Parathyroid adenoma (tissue), 2 donors: ENCODE measurements at regions not wholly inside any gene's neighbourhood (a gene's known extent, or its start where the extent isn't known, plus 50 kb on each side); places are given as distances from the start of the nearest gene placed in this dataset.

Source experiments
- H2AFZ ChIP-seq: fragments of 300-600 bp; sonication (generic); one replicate; pipeline ENCODE4 v1.7.0; 2017; ENCODE audit warnings: antibody characterized with exemption, mild to moderate bottlenecking
- H3K27ac ChIP-seq: fragments of 300-600 bp; sonication (generic); one replicate; pipeline ENCODE4 v1.7.0; 2017
- H3K27me3 ChIP-seq: fragments of 300-600 bp; sonication (generic); one replicate; pipeline ENCODE4 v1.7.0; 2017; ENCODE audit warnings: low read length; ENCODE audit not compliant: control insufficient read depth, insufficient read depth
- H3K36me3 ChIP-seq: fragments of 300-600 bp; sonication (generic); one replicate; pipeline ENCODE4 v1.7.0; 2017; ENCODE audit warnings: low read length; ENCODE audit not compliant: control insufficient read depth, insufficient read depth
- H3K4me1 ChIP-seq: fragments of 300-600 bp; sonication (generic); one replicate; pipeline ENCODE4 v1.7.0; 2017; ENCODE audit warnings: control low read depth
- H3K4me2 ChIP-seq: fragments of 300-600 bp; sonication (generic); one replicate; pipeline ENCODE4 v1.7.0; 2017; ENCODE audit warnings: low read length
- H3K4me3 ChIP-seq: fragments of 300-600 bp; sonication (generic); one replicate; pipeline ENCODE4 v1.7.0; 2017; ENCODE audit warnings: low read depth, low read length
- H3K79me2 ChIP-seq: fragments of 300-600 bp; sonication (generic); one replicate; pipeline ENCODE4 v1.7.0; 2017; ENCODE audit warnings: control low read depth
- H3K9ac ChIP-seq: fragments of 300-600 bp; sonication (generic); one replicate; pipeline ENCODE4 v1.7.0; 2017; ENCODE audit warnings: mild to moderate bottlenecking
- H3K9me3 ChIP-seq: fragments of 300-600 bp; sonication (generic); one replicate; pipeline ENCODE4 v1.7.0; 2017; ENCODE audit warnings: low read length; ENCODE audit not compliant: control insufficient read depth
- TF ChIP-seq, protein P1 (sequence below): fragments of 300-600 bp; sonication (generic); IDR thresholded peaks from one replicate; pipeline ENCODE4 v1.7.0; 2017; ENCODE audit warnings: antibody characterized with exemption, mild to moderate bottlenecking
- donor health status: primary hyperparathyroidism.

- Histone ChIP-seq H3K4me1 (no peaks in the 10 kb centered on the region), H3K27me3 (no peaks in the 10 kb centered on the region), H3K9me3 (no peaks in the 10 kb centered on the region), H3K4me3 (no peak overlapping the region), H3K9ac (no peak overlapping the region), H3K79me2 (no peaks in the 10 kb centered on the region), H3K36me3 (no peaks in the 10 kb centered on the region), H3K27ac (no peak overlapping the region), H2AFZ (no peak overlapping the region), H3K4me2 (no peak overlapping the region)
- TF ChIP-seq, protein P1, sequence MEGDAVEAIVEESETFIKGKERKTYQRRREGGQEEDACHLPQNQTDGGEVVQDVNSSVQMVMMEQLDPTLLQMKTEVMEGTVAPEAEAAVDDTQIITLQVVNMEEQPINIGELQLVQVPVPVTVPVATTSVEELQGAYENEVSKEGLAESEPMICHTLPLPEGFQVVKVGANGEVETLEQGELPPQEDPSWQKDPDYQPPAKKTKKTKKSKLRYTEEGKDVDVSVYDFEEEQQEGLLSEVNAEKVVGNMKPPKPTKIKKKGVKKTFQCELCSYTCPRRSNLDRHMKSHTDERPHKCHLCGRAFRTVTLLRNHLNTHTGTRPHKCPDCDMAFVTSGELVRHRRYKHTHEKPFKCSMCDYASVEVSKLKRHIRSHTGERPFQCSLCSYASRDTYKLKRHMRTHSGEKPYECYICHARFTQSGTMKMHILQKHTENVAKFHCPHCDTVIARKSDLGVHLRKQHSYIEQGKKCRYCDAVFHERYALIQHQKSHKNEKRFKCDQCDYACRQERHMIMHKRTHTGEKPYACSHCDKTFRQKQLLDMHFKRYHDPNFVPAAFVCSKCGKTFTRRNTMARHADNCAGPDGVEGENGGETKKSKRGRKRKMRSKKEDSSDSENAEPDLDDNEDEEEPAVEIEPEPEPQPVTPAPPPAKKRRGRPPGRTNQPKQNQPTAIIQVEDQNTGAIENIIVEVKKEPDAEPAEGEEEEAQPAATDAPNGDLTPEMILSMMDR: no peak
Observed at GRCh38 chr13:97057176-97057575, 62.9 kb upstream of the OXGR1 start.

DNA sequence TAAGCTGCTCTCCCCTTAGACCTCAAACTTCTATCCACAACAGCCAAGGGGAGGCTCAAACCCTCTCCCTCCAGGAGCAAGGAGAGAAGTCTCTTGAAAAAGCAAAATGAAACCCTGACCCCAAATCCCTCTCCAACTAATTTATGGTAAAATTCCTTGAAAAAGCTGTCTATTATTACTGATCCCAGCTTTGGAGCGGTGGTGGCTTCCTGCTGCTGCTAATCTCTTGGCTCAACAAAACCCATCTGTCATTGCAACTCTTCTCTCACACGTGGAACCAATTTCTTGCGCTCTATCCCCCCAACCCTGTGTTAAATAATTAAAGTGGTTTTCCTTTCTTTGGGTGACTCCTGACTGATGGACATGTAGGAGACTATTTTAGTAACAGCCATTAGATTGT lies 64.1 kb upstream of the OXGR1 start:
- H3K9me3 ChIP-seq: no peaks in the 10 kb centered on the region
- no peak overlapping the region for H3K4me3 ChIP-seq
- H3K36me3 ChIP-seq: no peaks in the 10 kb centered on the region
- TF ChIP-seq, protein P1: no peak
- H3K79me2 ChIP-seq: no peaks in the 10 kb centered on the region
- H3K4me2 ChIP-seq: no peak overlapping the region
- no peaks in the 10 kb centered on the region for H3K4me1 ChIP-seq
- no peak overlapping the region for H3K9ac ChIP-seq
- H2AFZ ChIP-seq: no peak overlapping the region
- no peaks in the 10 kb centered on the region for H3K27me3 ChIP-seq
- H3K27ac ChIP-seq: no peak overlapping the region

- no peak overlapping the region for H2AFZ ChIP-seq
- no peak overlapping the region for H3K4me2 ChIP-seq
- H3K79me2 ChIP-seq: no peaks in the 10 kb centered on the region
- no peak overlapping the region for H3K27ac ChIP-seq
- no peaks in the 10 kb centered on the region for H3K4me1 ChIP-seq
- TF ChIP-seq, protein P1: no peak
- no peaks in the 10 kb centered on the region for H3K9me3 ChIP-seq
- H3K9ac ChIP-seq: no peak overlapping the region
- H3K4me3 ChIP-seq: no peak overlapping the region
- no peaks in the 10 kb centered on the region for H3K27me3 ChIP-seq
- no peaks in the 10 kb centered on the region for H3K36me3 ChIP-seq
Observed at GRCh38 chr13:97058926-97059325, 64.7 kb upstream of the OXGR1 start.

- TF ChIP-seq, protein P1: no peak
- Histone ChIP-seq H3K27me3 (no peaks in the 10 kb centered on the region), H3K9me3 (no peaks in the 10 kb centered on the region)
Observed at GRCh38 chr13:97067017-97067895, 73.0 kb upstream of the OXGR1 start.

GRCh38 chr13:97068151-97068550 lies 73.9 kb upstream of the OXGR1 start:
- H3K27ac ChIP-seq: no peak overlapping the region
- H3K9ac ChIP-seq: no peak overlapping the region
- no peaks in the 10 kb centered on the region for H3K9me3 ChIP-seq
- no peak overlapping the region for H3K4me3 ChIP-seq
- no peaks in the 10 kb centered on the region for H3K79me2 ChIP-seq
- H3K4me2 ChIP-seq: no peak overlapping the region
- H2AFZ ChIP-seq: no peak overlapping the region
- H3K27me3 ChIP-seq: no peaks in the 10 kb centered on the region
- H3K4me1 ChIP-seq: no peaks in the 10 kb centered on the region
- TF ChIP-seq, protein P1: no peak
- H3K36me3 ChIP-seq: no peaks in the 10 kb centered on the region

More at GRCh38 chr13:97067017-97067895, 73.0 kb upstream of the OXGR1 start:
- no peak overlapping the region for H3K4me3 ChIP-seq
- H2AFZ ChIP-seq: no peak overlapping the region
- H3K9ac ChIP-seq: no peak overlapping the region
- H3K36me3 ChIP-seq: no peaks in the 10 kb centered on the region
- no peak overlapping the region for H3K27ac ChIP-seq
- no peak overlapping the region for H3K4me2 ChIP-seq
- no peaks in the 10 kb centered on the region for H3K79me2 ChIP-seq
- H3K4me1 ChIP-seq: no peaks in the 10 kb centered on the region
